Fibroblast of lung (primary cell): ENCODE measurements at regions not wholly inside any gene's neighbourhood (a gene's known extent, or its start where the extent isn't known, plus 50 kb on each side); places are given as distances from the start of the nearest gene placed in this dataset.

ENCODE experiments used
- DNase-seq, 2 donors: peaks; one replicate each; pipeline versions ENCODE4 v3.0.0 to v3.0.0-alpha.2; 2010; ENCODE audit warnings: low read depth in 2 of 2
- H2AFZ ChIP-seq: 2 replicates; pipeline ENCODE4 v1.5.1; 2012; ENCODE audit warnings: low read length, control low read depth, inconsistent platforms
- H3K27ac ChIP-seq: 2 replicates; pipeline ENCODE4 v1.5.1; 2011; ENCODE audit warnings: low read length, control low read depth; ENCODE audit not compliant: insufficient read depth
- H3K27me3 ChIP-seq: 2 replicates; pipeline ENCODE4 v1.5.1; 2011; ENCODE audit warnings: mild to moderate bottlenecking, low read length; ENCODE audit not compliant: control insufficient read depth, insufficient read depth
- H3K36me3 ChIP-seq: 2 replicates; pipeline ENCODE4 v1.5.1; 2011; ENCODE audit warnings: low read length; ENCODE audit not compliant: control insufficient read depth, insufficient read depth
- H3K4me1 ChIP-seq: 2 replicates; pipeline ENCODE4 v1.5.1; 2011; ENCODE audit warnings: low read length; ENCODE audit not compliant: control insufficient read depth, insufficient read depth; ENCODE audit errors: extremely low read depth
- H3K4me2 ChIP-seq: 2 replicates; pipeline ENCODE4 v1.5.1; 2011; ENCODE audit warnings: low read length, control low read depth; ENCODE audit not compliant: insufficient read depth; ENCODE audit errors: extremely low read depth
- H3K4me3 ChIP-seq, 4 experiments: fragments of 200-600 bp in 1 of 4; sonication (generic) in 1 of 4; replicated peaks in 1 of 4; 2 replicates each; pipeline ENCODE4 v1.5.1; 2011 to 2016; ENCODE audit warnings: low read length in 4 of 4, low read depth in 3 of 4, mild to moderate bottlenecking in 3 of 4, control low read depth in 2 of 4, inconsistent platforms in 1 of 4, mixed read lengths in 1 of 4; ENCODE audit not compliant: insufficient read depth in 1 of 4; ENCODE audit errors: control extremely low read depth in 1 of 4
- H3K79me2 ChIP-seq: 2 replicates; pipeline ENCODE4 v1.5.1; 2012; ENCODE audit warnings: mild to moderate bottlenecking, low read length, inconsistent platforms; ENCODE audit not compliant: control insufficient read depth, insufficient read depth
- H3K9ac ChIP-seq: 2 replicates; pipeline ENCODE4 v1.5.1; 2011; ENCODE audit warnings: mild to moderate bottlenecking, low read length, control low read depth; ENCODE audit not compliant: insufficient read depth
- H3K9me3 ChIP-seq: 2 replicates; pipeline ENCODE4 v1.5.1; 2012; ENCODE audit warnings: low read depth, low read length; ENCODE audit not compliant: control insufficient read depth, insufficient read depth
- H4K20me1 ChIP-seq: 2 replicates; pipeline ENCODE4 v1.5.1; 2011; ENCODE audit warnings: low read length; ENCODE audit not compliant: control insufficient read depth, insufficient read depth; ENCODE audit errors: extremely low read depth
- EZH2 ChIP-seq: IDR thresholded peaks from 2 replicates; pipeline ENCODE4 v1.5.1; 2012; ENCODE audit warnings: low read length, control low read depth, mild to moderate bottlenecking; ENCODE audit errors: missing control alignments
- TF ChIP-seq, protein P1 (sequence below), 2 donors: IDR thresholded peaks in 1 of 2; conservative IDR thresholded peaks in 1 of 2; 1 replicate in 1 of 2; 2 replicates in 1 of 2; pipeline ENCODE4 v1.5.1; 2011 to 2012; ENCODE audit warnings: low read length in 2 of 2, control low read depth in 1 of 2, inconsistent platforms in 1 of 2, low read depth in 1 of 2, mild to moderate bottlenecking in 1 of 2

DNA sequence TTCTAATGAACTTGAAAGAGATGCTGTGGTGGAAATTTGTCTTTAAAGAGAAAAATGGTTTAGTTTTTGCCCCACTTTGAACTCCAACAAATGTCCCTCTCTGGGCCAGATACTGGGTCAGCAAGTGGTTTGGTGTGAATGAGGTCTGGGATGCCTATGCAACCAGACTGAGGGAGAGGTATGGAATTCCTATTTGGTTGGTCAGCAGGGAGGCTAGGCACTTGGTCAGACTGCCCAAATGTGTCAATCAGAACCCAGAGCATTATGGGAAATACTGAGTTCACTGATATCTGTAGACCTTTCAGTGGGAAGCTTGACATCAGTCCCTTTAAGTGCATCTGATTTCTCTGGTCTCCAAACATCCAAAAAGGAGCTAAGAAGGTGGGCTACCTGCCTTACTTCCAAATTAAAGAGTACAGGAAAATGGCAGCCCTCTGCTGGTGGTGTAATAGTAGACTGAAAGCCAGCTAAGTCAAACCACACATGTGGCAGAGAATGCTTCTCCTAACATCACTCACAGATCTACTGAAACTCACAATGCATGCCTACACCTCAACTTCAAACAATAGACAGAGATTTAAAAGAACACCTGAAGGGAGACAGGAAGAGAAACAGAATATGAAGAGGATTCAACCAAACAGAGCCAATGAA is 510.1 kb downstream of the PLA2G4A start:
- Histone ChIP-seq H3K9ac (no peak overlapping the region), H3K4me3 (no peak overlapping the region), H3K4me2 (no peak overlapping the region), H3K36me3 (no peaks in the 10 kb centered on the region), H3K79me2 (no peaks in the 10 kb centered on the region), H3K4me1 (no peaks in the 10 kb centered on the region), H3K27me3 (no peaks in the 10 kb centered on the region), H3K9me3 (no peaks in the 10 kb centered on the region), H4K20me1 (no peaks in the 10 kb centered on the region), H2AFZ (no peak overlapping the region), H3K27ac (no peak overlapping the region)
- no peak for DNase-seq
- TF ChIP-seq, protein P1, sequence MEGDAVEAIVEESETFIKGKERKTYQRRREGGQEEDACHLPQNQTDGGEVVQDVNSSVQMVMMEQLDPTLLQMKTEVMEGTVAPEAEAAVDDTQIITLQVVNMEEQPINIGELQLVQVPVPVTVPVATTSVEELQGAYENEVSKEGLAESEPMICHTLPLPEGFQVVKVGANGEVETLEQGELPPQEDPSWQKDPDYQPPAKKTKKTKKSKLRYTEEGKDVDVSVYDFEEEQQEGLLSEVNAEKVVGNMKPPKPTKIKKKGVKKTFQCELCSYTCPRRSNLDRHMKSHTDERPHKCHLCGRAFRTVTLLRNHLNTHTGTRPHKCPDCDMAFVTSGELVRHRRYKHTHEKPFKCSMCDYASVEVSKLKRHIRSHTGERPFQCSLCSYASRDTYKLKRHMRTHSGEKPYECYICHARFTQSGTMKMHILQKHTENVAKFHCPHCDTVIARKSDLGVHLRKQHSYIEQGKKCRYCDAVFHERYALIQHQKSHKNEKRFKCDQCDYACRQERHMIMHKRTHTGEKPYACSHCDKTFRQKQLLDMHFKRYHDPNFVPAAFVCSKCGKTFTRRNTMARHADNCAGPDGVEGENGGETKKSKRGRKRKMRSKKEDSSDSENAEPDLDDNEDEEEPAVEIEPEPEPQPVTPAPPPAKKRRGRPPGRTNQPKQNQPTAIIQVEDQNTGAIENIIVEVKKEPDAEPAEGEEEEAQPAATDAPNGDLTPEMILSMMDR (conservative IDR thresholded peaks at IDR 0.05 in 1 of 2, IDR thresholded peaks at IDR 0.05 in 1 of 2; ENCODE audit: low read depth in 1 of 2, low read length in 2 of 2), result no peak
- TF ChIP-seq EZH2, result no peak

DNA sequence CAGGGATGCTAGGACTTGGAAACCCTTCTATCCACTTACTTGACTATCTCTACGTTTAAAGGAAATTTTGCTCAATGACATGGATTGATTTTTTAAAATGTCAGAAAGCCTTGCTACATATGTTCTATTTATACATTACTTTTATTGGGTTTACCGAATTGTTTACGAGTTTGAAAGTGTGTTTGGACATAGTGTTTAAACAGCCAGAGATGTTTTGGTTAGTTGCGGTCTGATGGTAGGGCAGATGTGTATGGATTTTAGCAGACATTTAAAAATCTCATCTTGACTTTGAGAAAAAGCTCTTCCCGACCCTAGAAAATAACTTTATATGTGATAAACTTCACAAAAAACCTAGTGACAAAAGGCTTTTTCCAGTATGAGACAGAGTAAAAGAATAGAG is 513.7 kb downstream of the PLA2G4A start:
- Histone ChIP-seq H3K36me3 (no peaks in the 10 kb centered on the region), H3K4me3 (no peak overlapping the region), H4K20me1 (no peaks in the 10 kb centered on the region), H3K27ac (no peak overlapping the region), H3K9ac (no peak overlapping the region), H3K79me2 (no peaks in the 10 kb centered on the region), H3K4me2 (no peak overlapping the region), H3K9me3 (no peaks in the 10 kb centered on the region), H2AFZ (no peak overlapping the region), H3K4me1 (no peaks in the 10 kb centered on the region), H3K27me3 (no peaks in the 10 kb centered on the region)
- no peak for TF ChIP-seq EZH2
- TF ChIP-seq, protein P1 (conservative IDR thresholded peaks at IDR 0.05 in 1 of 2, IDR thresholded peaks at IDR 0.05 in 1 of 2; ENCODE audit: low read depth in 1 of 2, low read length in 2 of 2), result no peak
- peak in 1 of 2 donors; percentile 31 for DNase-seq

DNA sequence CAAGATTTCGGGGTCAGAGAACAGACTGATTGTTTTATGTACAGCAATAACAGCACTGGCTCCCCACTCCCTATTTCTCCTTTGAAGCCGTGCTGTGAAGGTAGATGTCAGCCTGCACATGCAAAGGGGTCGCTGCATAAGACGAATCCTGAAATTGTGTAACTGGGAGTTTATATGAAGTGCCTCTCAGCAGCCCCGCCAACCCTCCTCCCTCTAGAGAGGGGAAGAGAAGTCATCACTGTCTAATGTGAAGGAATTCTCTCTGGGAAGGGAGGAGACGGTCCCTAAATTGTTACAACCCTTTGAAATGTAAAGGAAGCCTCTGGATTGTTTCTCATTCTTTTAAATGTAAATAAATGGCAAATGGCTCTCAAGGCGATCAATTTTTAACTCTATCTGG is 545.3 kb downstream of the PLA2G4A start:
- Histone ChIP-seq H3K27ac (no peak overlapping the region), H4K20me1 (no peaks in the 10 kb centered on the region), H3K9ac (no peak overlapping the region), H3K4me2 (no peak overlapping the region), H3K27me3 (no peaks in the 10 kb centered on the region), H3K36me3 (no peaks in the 10 kb centered on the region), H3K4me3 (no peak overlapping the region), H3K79me2 (no peaks in the 10 kb centered on the region), H3K4me1 (no peaks in the 10 kb centered on the region), H3K9me3 (no peaks in the 10 kb centered on the region), H2AFZ (no peak overlapping the region)
- DNase-seq, result no peak
- TF ChIP-seq, protein P1 (conservative IDR thresholded peaks at IDR 0.05 in 1 of 2, IDR thresholded peaks at IDR 0.05 in 1 of 2; ENCODE audit: low read depth in 1 of 2, low read length in 2 of 2), result no peak
- TF ChIP-seq EZH2, result no peak
